H1 (cell line): ENCODE measurements at regions not wholly inside any gene's neighbourhood (a gene's known extent, or its start where the extent isn't known, plus 50 kb on each side); places are given as distances from the start of the nearest gene placed in this dataset.

Experiments used
- CTCF ChIA-PET: fragments of 300-600 bp; sonication (Branson Sonifier 250); formaldehyde crosslinking; loops from one replicate; lab custom pipeline; 2021; ENCODE audit not compliant: partially characterized antibody; lab: Charles Lee
- POLR2A ChIA-PET: fragments of 300-600 bp; sonication (Branson Sonifier 250); formaldehyde crosslinking; loops from one replicate; lab custom pipeline; 2021; ENCODE audit warnings: inconsistent platforms; ENCODE audit not compliant: partially characterized antibody; lab: Charles Lee
- DNase-seq, 2 experiments: peaks; one replicate each; pipeline versions ENCODE4 v3.0.0 to v3.0.0-alpha.2; 2010 to 2022; ENCODE audit warnings: low spot score in 2 of 2, low read depth in 1 of 2, mixed read lengths in 1 of 2
- FAIRE-seq: peaks from 2 replicates; lab custom pipeline; 2011; peaks lifted over from hg19 to GRCh38; lab: Jason Lieb, UNC
- H2AFZ ChIP-seq: 2 replicates; pipeline ENCODE4 v1.8.1; 2012; ENCODE audit warnings: low read length, inconsistent platforms
- H2AK5ac ChIP-seq: 2 replicates; pipeline ENCODE4 v1.6.1; 2013; ENCODE audit warnings: low read depth, low read length
- H2BK120ac ChIP-seq: replicated peaks from 2 replicates; pipeline ENCODE3; 2013; ENCODE audit warnings: low read depth, low read length, inconsistent platforms
- H2BK12ac ChIP-seq: 2 replicates; pipeline ENCODE4 v1.6.1; 2013; ENCODE audit warnings: low read depth, low read length
- H2BK15ac ChIP-seq: 2 replicates; pipeline ENCODE4 v1.6.1; 2013; ENCODE audit warnings: low read length
- H2BK20ac ChIP-seq: 2 replicates; pipeline ENCODE4 v1.6.1; 2013; ENCODE audit warnings: low read length
- H2BK5ac ChIP-seq: 2 replicates; pipeline ENCODE4 v1.6.1; 2013; ENCODE audit warnings: low read depth, low read length
- H3K14ac ChIP-seq: 2 replicates; pipeline ENCODE4 v1.6.1; 2013; ENCODE audit warnings: inconsistent platforms; ENCODE audit not compliant: insufficient read length
- H3K18ac ChIP-seq: 2 replicates; pipeline ENCODE4 v1.6.1; 2013; ENCODE audit warnings: low read length; ENCODE audit errors: extremely low read depth
- H3K23ac ChIP-seq: 2 replicates; pipeline ENCODE4 v1.6.1; 2013; ENCODE audit warnings: inconsistent platforms; ENCODE audit not compliant: insufficient read length
- H3K23me2 ChIP-seq: 2 replicates; pipeline ENCODE4 v1.6.1; 2013; ENCODE audit warnings: low read depth, low read length
- H3K27ac ChIP-seq: 2 replicates; pipeline ENCODE4 v1.6.1; 2011; ENCODE audit warnings: low read depth, low read length, inconsistent platforms
- H3K27me3 ChIP-seq, 4 experiments: replicated peaks in 1 of 4; 1 replicate in 1 of 4; 2 replicates in 3 of 4; pipeline versions ENCODE4 v1.6.1 to v1.8.1; 2011 to 2013; ENCODE audit warnings: low read length in 3 of 4, mild to moderate bottlenecking in 3 of 4, inconsistent platforms in 2 of 4, mixed read lengths in 2 of 4, moderate library complexity in 1 of 4; ENCODE audit not compliant: control insufficient read depth in 3 of 4, insufficient read depth in 3 of 4; ENCODE audit errors: extremely low read depth in 1 of 4
- H3K36me3 ChIP-seq, 4 experiments: 2 replicates each; pipeline versions ENCODE4 v1.6.1 to v1.8.1; 2011 to 2013; ENCODE audit warnings: mild to moderate bottlenecking in 4 of 4, low read length in 3 of 4, moderate library complexity in 2 of 4, control low read depth in 1 of 4, inconsistent platforms in 1 of 4; ENCODE audit not compliant: insufficient read depth in 4 of 4, control insufficient read depth in 2 of 4
- H3K4ac ChIP-seq: replicated peaks from 2 replicates; pipeline ENCODE3; 2013; ENCODE audit warnings: low read length, low read depth, mixed read lengths, inconsistent platforms; ENCODE audit not compliant: insufficient read length
- H3K4me1 ChIP-seq, 4 experiments: replicated peaks in 1 of 4; 1 replicate in 1 of 4; 2 replicates in 3 of 4; pipeline versions ENCODE4 v1.6.1 to v1.8.1; 2011 to 2013; ENCODE audit warnings: low read length in 3 of 4, inconsistent platforms in 2 of 4, mixed read lengths in 1 of 4; ENCODE audit not compliant: insufficient read depth in 4 of 4, control insufficient read depth in 3 of 4
- H3K4me2 ChIP-seq, 2 experiments: 2 replicates each; pipeline versions ENCODE4 v1.6.1 to v1.8.1; 2011 to 2013; ENCODE audit warnings: low read depth in 2 of 2, low read length in 2 of 2, control low read depth in 1 of 2, inconsistent platforms in 1 of 2, mild to moderate bottlenecking in 1 of 2; ENCODE audit not compliant: insufficient read depth in 1 of 2
- H3K4me3 ChIP-seq, 4 experiments: fragments of 200-600, 300-600 bp in 1 of 4; sonication (generic), shearing (Covaris generic), sonication (Bioruptor Twin) in 1 of 4; 2 replicates each; pipeline versions ENCODE4 v1.5.1 to v1.8.1; 2011 to 2016; ENCODE audit warnings: low read length in 4 of 4, low read depth in 3 of 4, control low read depth in 2 of 4, inconsistent platforms in 2 of 4, mild to moderate bottlenecking in 2 of 4, mixed read lengths in 1 of 4, moderate library complexity in 1 of 4; ENCODE audit not compliant: insufficient read depth in 2 of 4; ENCODE audit errors: extremely low read depth in 1 of 4
- H3K56ac ChIP-seq: replicated peaks from 2 replicates; pipeline ENCODE3; 2013; ENCODE audit warnings: low read depth, mild to moderate bottlenecking, mixed read lengths, low read length, inconsistent platforms; ENCODE audit not compliant: insufficient read length
- H3K79me1 ChIP-seq: 2 replicates; pipeline ENCODE4 v1.6.1; 2013; ENCODE audit warnings: low read depth, low read length, control low read depth
- H3K79me2 ChIP-seq, 2 experiments: 2 replicates each; pipeline versions ENCODE4 v1.6.1 to v1.8.1; 2012 to 2013; ENCODE audit warnings: low read length in 2 of 2, mild to moderate bottlenecking in 2 of 2, inconsistent platforms in 1 of 2; ENCODE audit not compliant: insufficient read depth in 2 of 2, control insufficient read depth in 1 of 2
- H3K9ac ChIP-seq, 4 experiments: replicated peaks in 1 of 4; 1 replicate in 1 of 4; 2 replicates in 3 of 4; pipeline versions ENCODE4 v1.6.1 to v1.8.1; 2011 to 2013; ENCODE audit warnings: low read depth in 3 of 4, low read length in 3 of 4, control low read depth in 2 of 4, mild to moderate bottlenecking in 2 of 4, moderate library complexity in 2 of 4, inconsistent platforms in 1 of 4; ENCODE audit errors: extremely low read depth in 1 of 4
- H3K9me3 ChIP-seq, 2 experiments: 2 replicates each; pipeline versions ENCODE4 v1.6.1 to v1.8.1; 2012 to 2013; ENCODE audit warnings: mild to moderate bottlenecking in 2 of 2, moderate library complexity in 2 of 2, control low read depth in 1 of 2, inconsistent platforms in 1 of 2, low read depth in 1 of 2, low read length in 1 of 2, mixed read lengths in 1 of 2; ENCODE audit not compliant: insufficient read depth in 2 of 2
- H4K20me1 ChIP-seq, 2 experiments: replicated peaks in 1 of 2; 2 replicates each; pipeline versions ENCODE3 to v1.8.1; 2011 to 2013; ENCODE audit warnings: inconsistent platforms in 2 of 2, low read length in 2 of 2, mild to moderate bottlenecking in 1 of 2; ENCODE audit not compliant: insufficient read depth in 2 of 2, control insufficient read depth in 1 of 2
- H4K5ac ChIP-seq: 2 replicates; pipeline ENCODE4 v1.6.1; 2013; ENCODE audit warnings: low read length, low read depth, mixed read lengths, inconsistent platforms; ENCODE audit not compliant: insufficient read length
- H4K8ac ChIP-seq: 2 replicates; pipeline ENCODE4 v1.8.0; 2013; ENCODE audit warnings: mild to moderate bottlenecking, moderate library complexity, low read length, inconsistent platforms; ENCODE audit not compliant: insufficient read depth; ENCODE audit errors: extremely low read depth
- H4K91ac ChIP-seq: replicated peaks from 2 replicates; pipeline ENCODE3; 2013; ENCODE audit warnings: low read length, mixed read lengths, inconsistent platforms; ENCODE audit not compliant: insufficient read length
- PHF8 ChIP-seq: fragments of 200-600 bp; sonication (generic); conservative IDR thresholded peaks from 2 replicates; pipeline ENCODE4 v1.7.1; 2012; ENCODE audit warnings: low read depth, mild to moderate bottlenecking, inconsistent platforms, low read length, moderate library complexity
- RAD21 ChIP-seq, 2 experiments: IDR thresholded peaks in 1 of 2; conservative IDR thresholded peaks in 1 of 2; 2 replicates each; pipeline ENCODE4 v1.6.1; 2011; ENCODE audit warnings: low read depth in 2 of 2, low read length in 2 of 2, improper control_type of control experiment in 1 of 2, inconsistent platforms in 1 of 2, mild to moderate bottlenecking in 1 of 2, moderate library complexity in 1 of 2
- RFX5 ChIP-seq: IDR thresholded peaks from 2 replicates; pipeline ENCODE4 v1.6.1; 2011; ENCODE audit warnings: low read depth, low read length, improper control_type of control experiment, borderline replicate concordance
- SRF ChIP-seq: IDR thresholded peaks from 2 replicates; pipeline ENCODE4 v1.6.1; 2011; ENCODE audit warnings: mild to moderate bottlenecking, low read depth, low read length, moderate library complexity
- TCF12 ChIP-seq: IDR thresholded peaks from 2 replicates; pipeline ENCODE4 v1.6.1; 2011; ENCODE audit warnings: low read depth, mild to moderate bottlenecking, low read length
- ZNF274 ChIP-seq: IDR thresholded peaks from 2 replicates; pipeline ENCODE4 v1.7.0; 2012; ENCODE audit warnings: low read length, borderline replicate concordance; ENCODE audit errors: extremely low read depth
- WGBS, 2 experiments: shearing (Covaris generic) in 1 of 2; methylation state at CpG; one replicate each; pipeline versions ENCODE4 v1.1.6 to v1.1.7; 2013 to 2015; ENCODE audit warnings: low lambda C conversion rate in 2 of 2, mixed read lengths in 2 of 2, inconsistent platforms in 1 of 2, low coverage in 1 of 2, missing lambda C conversion rate in 1 of 2; ENCODE audit not compliant: insufficient replicate concordance in 2 of 2, insufficient coverage in 1 of 2, insufficient read length in 1 of 2; ENCODE audit errors: extremely low coverage in 1 of 2, missing lambda C conversion rate in 1 of 2; 5-methylcytosine and 5-hydroxymethylcytosine counted together

GRCh38 chr1:63014267-63014666, 230.3 kb downstream of the ATG4C start:
- H3K4me3 ChIP-seq, result no peak overlapping the region
- H4K91ac ChIP-seq, result no peak overlapping the region
- ChIA-PET POLR2A (interaction anchor here (0.6 kb wide), 1 partner anchor 408 kb away, joined by 3 read pairs; no protein-coding TSS in a partner anchor), CTCF (interaction anchor here (0.9 to 1.6 kb wide), 6 partner anchors 9 to 309 kb away, joined by 3 to 5 read pairs (median 4); no protein-coding TSS in a partner anchor)
- no peak overlapping the region for H3K18ac ChIP-seq
- no peak overlapping the region for H3K9ac ChIP-seq
- DNase-seq, result no peak
- H3K4me1 ChIP-seq, result peaks cover 0 to 5% (median 0%) of the 10 kb centered on the region in 4 experiments; a peak in 1 of 7 replicates
- no peak overlapping the region for H3K4ac ChIP-seq
- H3K27me3 ChIP-seq, result no peaks in the 10 kb centered on the region
- H3K9me3 ChIP-seq, result no peaks in the 10 kb centered on the region
- no peaks in the 10 kb centered on the region for H3K79me1 ChIP-seq
- no peaks in the 10 kb centered on the region for H3K23me2 ChIP-seq
- no peak overlapping the region for H2BK5ac ChIP-seq
- no peak overlapping the region for H2BK20ac ChIP-seq
- no peaks in the 10 kb centered on the region for H4K20me1 ChIP-seq
- H3K56ac ChIP-seq, result no peak overlapping the region
- no peak overlapping the region for H3K14ac ChIP-seq
- H2AK5ac ChIP-seq, result no peak overlapping the region
- no peak overlapping the region for H4K5ac ChIP-seq
- H3K4me2 ChIP-seq, result no peak overlapping the region
- TF ChIP-seq ZNF274, result no peak
- no peak for TF ChIP-seq RFX5
- no peak for TF ChIP-seq TCF12
- TF ChIP-seq PHF8, result no peak
- TF ChIP-seq SRF, result no peak
- no peak for TF ChIP-seq RAD21 (IDR thresholded peaks at IDR 0.05 in 1 of 2, conservative IDR thresholded peaks at IDR 0.05 in 1 of 2; ENCODE audit: low read depth in 2 of 2, low read length in 2 of 2)
- TF ChIP-seq, all 59 proteins: peak for 0
- Histone ChIP-seq H2AFZ (no peak overlapping the region), H3K79me2 (no peaks in the 10 kb centered on the region), H3K36me3 (no peaks in the 10 kb centered on the region), H2BK12ac (no peak overlapping the region), H3K23ac (no peak overlapping the region), H2BK120ac (no peak overlapping the region), H3K27ac (no peak overlapping the region), H4K8ac (no peak overlapping the region), H2BK15ac (no peak overlapping the region)
- no peak for FAIRE-seq
- WGBS, 2 experiments, result 96% methylated on average over 2 of the region's 2 CpGs; no CpG with 5 or more reads in 1 of the 2 experiments
